Left ventricle myocardium inferior (tissue), 1 donor: ENCODE measurements at regions not wholly inside any gene's neighbourhood (a gene's known extent, or its start where the extent isn't known, plus 50 kb on each side); places are given as distances from the start of the nearest gene placed in this dataset.

ENCODE experiments used
- DNase-seq: peaks from one replicate; pipeline ENCODE4 v3.0.0-alpha.2; 2020
- H3K27ac ChIP-seq: fragments of 200-600 bp; replicated peaks from 2 replicates; pipeline ENCODE4 v1.8.0; 2021
- H3K27me3 ChIP-seq: fragments of 200-600 bp; 2 replicates; pipeline ENCODE4 v1.8.0; 2021; ENCODE audit warnings: low read depth
- H3K36me3 ChIP-seq: fragments of 200-600 bp; 2 replicates; pipeline ENCODE4 v1.8.0; 2021
- H3K4me1 ChIP-seq: fragments of 200-600 bp; 2 replicates; pipeline ENCODE4 v1.8.0; 2021
- H3K4me3 ChIP-seq: fragments of 200-600 bp; 2 replicates; pipeline ENCODE4 v1.8.0; 2021; ENCODE audit warnings: mild to moderate bottlenecking, moderate library complexity
- H3K9me3 ChIP-seq: fragments of 200-600 bp; replicated peaks from 2 replicates; pipeline ENCODE4 v1.8.0; 2021
- intact Hi-C: fragments of 100-400 bp; cut with micrococcal nuclease; formaldehyde crosslinking; loops from one replicate; pipeline ENCODE4 v1.11.0; 2022
- TF ChIP-seq, protein P1 (sequence below): fragments of 200-600 bp; IDR thresholded peaks from 2 replicates; pipeline ENCODE4 v1.8.0; 2021; ENCODE audit warnings: antibody characterized with exemption, mild to moderate bottlenecking, borderline replicate concordance
- donor health status: DM: no; HTN: yes; CAD: no; lungs with severe emphysema.

DNA sequence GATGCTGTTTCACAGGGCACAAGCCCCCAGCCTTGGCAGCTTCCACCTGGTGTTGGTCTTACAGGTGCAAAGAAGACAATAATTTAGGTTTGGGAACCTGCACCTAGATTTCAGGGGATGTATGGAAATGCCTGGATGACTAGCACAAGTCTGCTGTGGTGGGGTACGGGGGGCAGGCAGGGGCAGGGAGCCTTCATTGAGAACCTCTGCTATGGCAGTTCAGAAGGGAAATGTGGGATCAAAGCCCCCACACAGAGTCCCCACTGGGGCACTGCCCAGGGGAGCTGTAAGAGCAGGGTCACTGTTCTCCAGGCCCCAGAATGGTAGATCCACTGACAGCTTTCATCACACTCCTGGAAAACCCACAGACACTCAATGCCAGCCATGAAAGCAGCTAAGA lies 686.5 kb downstream of the FAM181B start:
- no peak for DNase-seq
- Histone ChIP-seq H3K27me3 (no peaks in the 10 kb centered on the region), H3K4me3 (no peak overlapping the region), H3K36me3 (no peaks in the 10 kb centered on the region), H3K9me3 (no peaks in the 10 kb centered on the region), H3K4me1 (no peaks in the 10 kb centered on the region), H3K27ac (no peak overlapping the region)
- intact Hi-C loops, result no loop called here
- TF ChIP-seq, protein P1, sequence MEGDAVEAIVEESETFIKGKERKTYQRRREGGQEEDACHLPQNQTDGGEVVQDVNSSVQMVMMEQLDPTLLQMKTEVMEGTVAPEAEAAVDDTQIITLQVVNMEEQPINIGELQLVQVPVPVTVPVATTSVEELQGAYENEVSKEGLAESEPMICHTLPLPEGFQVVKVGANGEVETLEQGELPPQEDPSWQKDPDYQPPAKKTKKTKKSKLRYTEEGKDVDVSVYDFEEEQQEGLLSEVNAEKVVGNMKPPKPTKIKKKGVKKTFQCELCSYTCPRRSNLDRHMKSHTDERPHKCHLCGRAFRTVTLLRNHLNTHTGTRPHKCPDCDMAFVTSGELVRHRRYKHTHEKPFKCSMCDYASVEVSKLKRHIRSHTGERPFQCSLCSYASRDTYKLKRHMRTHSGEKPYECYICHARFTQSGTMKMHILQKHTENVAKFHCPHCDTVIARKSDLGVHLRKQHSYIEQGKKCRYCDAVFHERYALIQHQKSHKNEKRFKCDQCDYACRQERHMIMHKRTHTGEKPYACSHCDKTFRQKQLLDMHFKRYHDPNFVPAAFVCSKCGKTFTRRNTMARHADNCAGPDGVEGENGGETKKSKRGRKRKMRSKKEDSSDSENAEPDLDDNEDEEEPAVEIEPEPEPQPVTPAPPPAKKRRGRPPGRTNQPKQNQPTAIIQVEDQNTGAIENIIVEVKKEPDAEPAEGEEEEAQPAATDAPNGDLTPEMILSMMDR, result no peak

DNA sequence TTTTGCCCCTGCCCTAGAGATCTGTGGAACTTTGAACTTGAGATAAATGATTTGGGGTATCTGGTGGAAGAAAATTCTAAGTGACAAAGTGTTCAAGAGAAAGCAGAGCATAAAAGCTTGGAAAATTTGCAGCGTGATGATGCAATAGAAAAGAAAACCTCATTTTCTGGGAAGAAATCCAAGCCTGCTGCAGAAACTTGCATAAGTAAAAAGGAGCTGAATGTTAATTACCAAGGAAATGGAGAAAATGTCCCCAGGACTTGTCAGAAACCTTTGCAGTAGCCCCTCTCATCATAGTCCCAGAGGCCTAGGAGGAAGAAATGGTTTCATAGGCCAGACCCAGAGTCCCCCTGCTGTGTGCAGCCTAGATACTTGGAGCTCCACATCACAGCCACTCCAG lies 686.9 kb downstream of the FAM181B start:
- Histone ChIP-seq H3K4me1 (no peaks in the 10 kb centered on the region), H3K27me3 (no peaks in the 10 kb centered on the region), H3K4me3 (no peak overlapping the region), H3K36me3 (no peaks in the 10 kb centered on the region), H3K9me3 (no peaks in the 10 kb centered on the region), H3K27ac (no peak overlapping the region)
- TF ChIP-seq, protein P1, result no peak
- no peak for DNase-seq
- intact Hi-C loops, result no loop called here

DNA sequence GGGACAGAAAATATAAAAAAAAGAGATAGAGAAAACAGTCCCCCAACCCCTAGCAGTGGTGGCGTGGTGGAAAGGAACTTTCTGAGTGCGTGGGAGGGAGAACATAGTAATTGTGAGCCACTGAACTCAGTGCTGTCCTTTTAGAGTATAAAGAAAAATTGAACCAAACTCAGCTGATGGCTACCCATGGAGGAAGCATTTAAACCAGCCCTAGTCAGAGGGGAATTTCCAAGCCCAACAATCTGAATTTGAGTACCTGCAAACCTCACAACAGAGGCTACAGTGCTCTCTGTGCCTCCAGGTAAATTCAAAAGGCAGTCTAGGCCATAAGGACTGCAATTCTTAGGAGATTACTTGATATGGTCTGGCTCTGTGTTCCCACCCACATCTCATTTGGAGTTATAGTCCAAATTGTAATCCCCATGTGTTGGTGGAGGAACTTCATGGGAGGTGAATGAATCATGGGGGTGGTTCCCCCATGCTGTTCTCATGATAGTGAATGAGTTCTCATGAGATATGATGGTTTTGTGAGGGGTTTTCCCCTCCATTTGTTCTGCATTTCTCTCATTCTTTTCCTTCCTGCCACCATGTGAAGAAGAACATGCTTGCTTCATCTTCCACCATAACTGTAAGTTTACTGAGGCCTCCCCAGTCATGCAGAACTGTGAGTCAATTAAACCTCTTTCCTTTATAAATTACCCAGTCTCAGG lies 687.8 kb downstream of the FAM181B start:
- DNase-seq, result no peak
- H3K36me3 ChIP-seq, result no peaks in the 10 kb centered on the region
- H3K27me3 ChIP-seq, result no peaks in the 10 kb centered on the region
- H3K27ac ChIP-seq, result no peak overlapping the region
- no peaks in the 10 kb centered on the region for H3K4me1 ChIP-seq
- no peaks in the 10 kb centered on the region for H3K9me3 ChIP-seq
- no peak overlapping the region for H3K4me3 ChIP-seq
- TF ChIP-seq, protein P1, result no peak
- intact Hi-C loops, result no loop called here

DNA sequence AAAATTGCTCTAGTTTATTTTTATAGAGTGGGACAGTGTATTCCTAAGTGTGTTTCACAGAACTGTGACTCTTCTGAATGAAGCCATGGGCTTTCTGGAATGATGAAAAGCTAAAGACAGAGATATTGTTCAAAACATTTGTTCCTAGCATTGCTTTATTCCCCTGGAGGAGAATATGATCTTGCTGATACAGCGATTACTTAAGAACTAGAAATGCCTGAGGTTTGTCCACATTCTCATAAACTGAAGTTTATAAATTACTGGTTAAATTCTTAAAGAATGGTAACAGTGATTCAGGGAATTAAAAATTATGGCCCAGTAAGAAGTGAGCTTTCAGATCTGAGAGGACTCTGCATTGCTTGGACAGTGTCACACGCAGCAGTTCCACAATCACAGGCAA lies 690.3 kb downstream of the FAM181B start:
- TF ChIP-seq, protein P1, result no peak
- no peak for DNase-seq

DNA sequence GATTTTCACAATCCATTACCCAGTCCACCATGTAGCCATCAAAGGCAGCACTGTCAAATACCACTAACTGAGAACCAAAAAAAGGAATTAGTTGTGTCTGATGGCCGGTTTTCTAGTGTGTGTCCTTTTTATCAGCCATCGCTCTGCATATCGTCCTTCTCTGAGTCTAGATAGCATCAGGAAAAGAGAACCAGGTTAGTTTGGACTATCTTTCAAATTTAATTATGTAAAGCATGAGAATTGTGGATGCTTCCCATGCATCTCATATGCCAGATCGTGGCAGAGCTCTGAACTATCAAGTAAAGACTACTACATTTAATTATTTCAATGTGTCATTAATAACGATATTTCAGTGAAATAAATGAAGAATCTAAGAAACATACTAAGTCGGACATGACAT lies 691.9 kb downstream of the FAM181B start:
- Histone ChIP-seq H3K36me3 (no peaks in the 10 kb centered on the region), H3K27me3 (no peaks in the 10 kb centered on the region), H3K9me3 (no peaks in the 10 kb centered on the region), H3K27ac (no peak overlapping the region), H3K4me3 (no peak overlapping the region), H3K4me1 (no peaks in the 10 kb centered on the region)
- TF ChIP-seq, protein P1, result no peak
- DNase-seq, result no peak
- intact Hi-C loops, result no loop called here

More for the DNA sequence above, 690.3 kb downstream of the FAM181B start:
- Histone ChIP-seq H3K4me1 (no peaks in the 10 kb centered on the region), H3K4me3 (no peak overlapping the region), H3K27me3 (no peaks in the 10 kb centered on the region), H3K9me3 (no peaks in the 10 kb centered on the region), H3K27ac (no peak overlapping the region), H3K36me3 (no peaks in the 10 kb centered on the region)
- intact Hi-C loops, result no loop called here
